Keratinocyte (primary cell): ENCODE measurements at regions not wholly inside any gene's neighbourhood (a gene's known extent, or its start where the extent isn't known, plus 50 kb on each side); places are given as distances from the start of the nearest gene placed in this dataset.

ENCODE experiments used
- DNase-seq: peaks from one replicate; pipeline ENCODE4 v3.0.0-alpha.2; 2011; ENCODE audit warnings: low read depth, missing footprints, low spot score
- FAIRE-seq: peaks from 2 replicates; lab custom pipeline; 2011; peaks lifted over from hg19 to GRCh38; lab: Jason Lieb, UNC
- H2AFZ ChIP-seq: 2 replicates; pipeline ENCODE4 v1.6.0; 2012; ENCODE audit warnings: low read length, control low read depth, inconsistent platforms; ENCODE audit not compliant: control insufficient read depth
- H3K27ac ChIP-seq: 2 replicates; pipeline ENCODE4 v1.5.1; 2011; ENCODE audit warnings: low read length; ENCODE audit not compliant: control insufficient read depth, insufficient read depth
- H3K27me3 ChIP-seq: 3 replicates; pipeline ENCODE4 v1.6.0; 2011; ENCODE audit warnings: low read length; ENCODE audit not compliant: control insufficient read depth, insufficient read depth; ENCODE audit errors: extremely low read depth
- H3K36me3 ChIP-seq, 2 experiments: 2 replicates in 1 of 2; 3 replicates in 1 of 2; pipeline ENCODE4 v1.5.1; 2011; ENCODE audit warnings: low read length in 2 of 2, mild to moderate bottlenecking in 1 of 2; ENCODE audit not compliant: control insufficient read depth in 2 of 2, insufficient read depth in 2 of 2; ENCODE audit errors: extremely low read depth in 1 of 2
- H3K4me1 ChIP-seq: 3 replicates; pipeline ENCODE4 v1.5.1; 2011; ENCODE audit warnings: low read length; ENCODE audit not compliant: control insufficient read depth, insufficient read depth; ENCODE audit errors: extremely low read depth
- H3K4me2 ChIP-seq: 3 replicates; pipeline ENCODE4 v1.6.0; 2011; ENCODE audit warnings: low read depth, low read length; ENCODE audit not compliant: control insufficient read depth, insufficient read depth; ENCODE audit errors: extremely low read depth
- H3K4me3 ChIP-seq, 3 experiments: fragments of 200-600 bp in 1 of 3; sonication (generic) in 1 of 3; 2 replicates in 2 of 3; 3 replicates in 1 of 3; pipeline ENCODE4 v1.5.1; 2011 to 2016; ENCODE audit warnings: low read length in 3 of 3, mild to moderate bottlenecking in 3 of 3, control low read depth in 2 of 3, inconsistent platforms in 1 of 3, low read depth in 1 of 3, mixed read lengths in 1 of 3, mixed run types in 1 of 3, moderate library complexity in 1 of 3; ENCODE audit not compliant: control insufficient read depth in 2 of 3, insufficient read depth in 2 of 3; ENCODE audit errors: extremely low read depth in 1 of 3
- H3K79me2 ChIP-seq: 2 replicates; pipeline ENCODE4 v1.6.0; 2012; ENCODE audit warnings: low read length; ENCODE audit not compliant: control insufficient read depth, insufficient read depth
- H3K9ac ChIP-seq: 3 replicates; pipeline ENCODE4 v1.6.0; 2011; ENCODE audit warnings: low read length; ENCODE audit not compliant: control insufficient read depth, insufficient read depth; ENCODE audit errors: extremely low read depth
- H3K9me1 ChIP-seq: 3 replicates; pipeline ENCODE4 v1.6.0; 2011; ENCODE audit warnings: low read length; ENCODE audit not compliant: control insufficient read depth, insufficient read depth; ENCODE audit errors: extremely low read depth
- H3K9me3 ChIP-seq: 2 replicates; pipeline ENCODE4 v1.5.1; 2012; ENCODE audit warnings: low read depth, low read length; ENCODE audit not compliant: control insufficient read depth
- H4K20me1 ChIP-seq: 3 replicates; pipeline ENCODE4 v1.6.0; 2011; ENCODE audit warnings: low read length; ENCODE audit not compliant: control insufficient read depth, insufficient read depth; ENCODE audit errors: extremely low read depth
- CTCF ChIP-seq, 3 experiments: IDR thresholded peaks in 1 of 3; conservative IDR thresholded peaks in 1 of 3; optimal IDR thresholded peaks in 1 of 3; 2 replicates in 2 of 3; 3 replicates in 1 of 3; pipeline versions ENCODE3 to v1.5.1; 2011; ENCODE audit warnings: low read length in 3 of 3, mild to moderate bottlenecking in 3 of 3, moderate library complexity in 2 of 3, control low read depth in 1 of 3, inconsistent platforms in 1 of 3; ENCODE audit not compliant: insufficient read depth in 2 of 3; ENCODE audit errors: extremely low read depth in 1 of 3
- EZH2 ChIP-seq: IDR thresholded peaks from one replicate; pipeline ENCODE4 v1.6.1; 2012; ENCODE audit warnings: inconsistent platforms, mild to moderate bottlenecking, low read length, moderate library complexity
- dilution Hi-C: fragments of 300-500 bp; cut with MboI; formaldehyde crosslinking; loops from one replicate; pipeline ENCODE4 v1.7.0; 2020; ENCODE audit warnings: low sequenced_read_pairs; ENCODE audit not compliant: extremely low pct_ligation_motif_present

- H4K20me1 ChIP-seq: no peaks in the 10 kb centered on the region
- no peak overlapping the region for H3K9ac ChIP-seq
- peaks cover 40% of the 10 kb centered on the region for H3K4me1 ChIP-seq
- TF ChIP-seq EZH2 (no peak), CTCF (optimal IDR thresholded peaks at IDR 0.05 in 1 of 3, IDR thresholded peaks at IDR 0.05 in 1 of 3, conservative IDR thresholded peaks at IDR 0.05 in 1 of 3; ENCODE audit: extremely low read depth in 1 of 3, insufficient read depth in 2 of 3, low read length in 3 of 3) (no peak)
- H3K4me2 ChIP-seq: no peak overlapping the region
- no peaks in the 10 kb centered on the region for H3K79me2 ChIP-seq
- H3K27ac ChIP-seq: no peak overlapping the region
- dilution Hi-C loops: no loop called here
- DNase-seq (no peak), FAIRE-seq (no peak)
- no peaks in the 10 kb centered on the region for H3K9me1 ChIP-seq
- H3K9me3 ChIP-seq: no peaks in the 10 kb centered on the region
- no peaks in the 10 kb centered on the region for H3K27me3 ChIP-seq
- H2AFZ ChIP-seq: no peak overlapping the region
- no peak overlapping the region for H3K4me3 ChIP-seq
- no peaks in the 10 kb centered on the region for H3K36me3 ChIP-seq
Observed at GRCh38 chr5:98106116-98107031, 667.1 kb upstream of the RGMB start.

- no peaks in the 10 kb centered on the region for H3K36me3 ChIP-seq
- H3K27me3 ChIP-seq: no peaks in the 10 kb centered on the region
- DNase-seq (peak; percentile 70), FAIRE-seq (peak; percentile 95)
- H3K9me1 ChIP-seq: no peaks in the 10 kb centered on the region
- peak overlapping the region; percentile 55 for H3K4me2 ChIP-seq
- H2AFZ ChIP-seq: no peak overlapping the region
- peak overlapping the region in 1 of 3 experiments; percentile 48 for H3K4me3 ChIP-seq
- no peaks in the 10 kb centered on the region for H3K9me3 ChIP-seq
- H4K20me1 ChIP-seq: no peaks in the 10 kb centered on the region
- H3K4me1 ChIP-seq: peaks cover 44% of the 10 kb centered on the region
- peak overlapping the region; percentile 83 for H3K27ac ChIP-seq
- no peaks in the 10 kb centered on the region for H3K79me2 ChIP-seq
- TF ChIP-seq CTCF (optimal IDR thresholded peaks at IDR 0.05 in 1 of 3, IDR thresholded peaks at IDR 0.05 in 1 of 3, conservative IDR thresholded peaks at IDR 0.05 in 1 of 3; ENCODE audit: extremely low read depth in 1 of 3, insufficient read depth in 2 of 3, low read length in 3 of 3) (no peak), EZH2 (no peak)
- H3K9ac ChIP-seq: peak overlapping the region; percentile 26
- dilution Hi-C loops: no loop called here
Observed at GRCh38 chr5:98108497-98108896, 665.0 kb upstream of the RGMB start.
